Omental fat pad (tissue), 3 donors: ENCODE measurements at regions not wholly inside any gene's neighbourhood (a gene's known extent, or its start where the extent isn't known, plus 50 kb on each side); places are given as distances from the start of the nearest gene placed in this dataset.

ENCODE experiments used
- ATAC-seq: fragments of 150-250 bp; one replicate; pipeline ENCODE4 v1.9.1; 2016; ENCODE audit warnings: mild to moderate bottlenecking, moderate library complexity; ENCODE audit not compliant: low FRiP score
- DNase-seq: peaks from one replicate; pipeline ENCODE4 v3.0.0-alpha.2; 2019; ENCODE audit warnings: low spot score
- CTCF ChIP-seq, 3 donors: fragments of 450-650 bp; IDR thresholded peaks; one replicate each; pipeline ENCODE4 v1.5.1; 2016 to 2017; ENCODE audit warnings: antibody characterized with exemption in 3 of 3, mild to moderate bottlenecking in 3 of 3, moderate library complexity in 2 of 3

GRCh38 chr7:131839967-131840690 is 283.7 kb upstream of the PODXL start:
- ATAC-seq (no peak), DNase-seq (no peak)
- no peak for TF ChIP-seq CTCF (IDR thresholded peaks at IDR 0.05)

GRCh38 chr7:131836733-131837132 is 280.3 kb upstream of the PODXL start:
- DNase-seq (no peak), ATAC-seq (no peak)
- no peak for TF ChIP-seq CTCF (IDR thresholded peaks at IDR 0.05)

GRCh38 chr7:131835141-131835540 is 278.7 kb upstream of the PODXL start:
- no peak for TF ChIP-seq CTCF (IDR thresholded peaks at IDR 0.05)
- DNase-seq (no peak), ATAC-seq (no peak)

- no peak for TF ChIP-seq CTCF (IDR thresholded peaks at IDR 0.05)
- no peak for DNase-seq
- ATAC-seq, result no peak
Observed at GRCh38 chr7:131830681-131831080, 274.3 kb upstream of the PODXL start.

GRCh38 chr7:131829947-131830558 is 273.6 kb upstream of the PODXL start:
- no peak for ATAC-seq
- no peak for DNase-seq
- no peak for TF ChIP-seq CTCF (IDR thresholded peaks at IDR 0.05)

- no peak for ATAC-seq
- DNase-seq, result no peak
Observed at GRCh38 chr7:131827421-131827820, 271.0 kb upstream of the PODXL start.

More at GRCh38 chr7:131827421-131827820, 271.0 kb upstream of the PODXL start:
- no peak for TF ChIP-seq CTCF (IDR thresholded peaks at IDR 0.05)
